IMR-90 (cell line): ENCODE measurements at regions not wholly inside any gene's neighbourhood (a gene's known extent, or its start where the extent isn't known, plus 50 kb on each side); places are given as distances from the start of the nearest gene placed in this dataset.

Experiments
- ATAC-seq: fragments of 200-7000 bp; cut with Tn5 transposase; 2 replicates; pipeline ENCODE4 v1.9.1; 2020; ENCODE audit warnings: low read depth, mild to moderate bottlenecking, moderate library complexity
- BruUV-seq: library from RNA; stranded (reverse); fragments of 400-500 nt; replicated peaks from 2 replicates; lab custom pipeline; 2021; lab: Mats Ljungman, UMichigan
- CTCF ChIA-PET: fragments of 300-600 bp; formaldehyde crosslinking; extraction: SDS; loops from one replicate; lab custom pipeline; 2021; ENCODE audit warnings: antibody characterized with exemption; lab: Yijun Ruan, JAX
- POLR2A ChIA-PET: fragments of 300-600 bp; sonication (Branson Sonifier 250); formaldehyde crosslinking; loops from one replicate; lab custom pipeline; 2022; ENCODE audit warnings: antibody characterized with exemption; ENCODE audit not compliant: unreplicated experiment; lab: Charles Lee
- DNase-seq: peaks from one replicate; pipeline ENCODE4 v3.0.0; 2013
- H2AFZ ChIP-seq: replicated peaks from 2 replicates; pipeline ENCODE3; 2013; ENCODE audit warnings: low read length, mild to moderate bottlenecking; ENCODE audit not compliant: poor library complexity
- H2AK5ac ChIP-seq: 2 replicates; pipeline ENCODE4 v1.6.1; 2013; ENCODE audit warnings: low read depth, low read length, inconsistent platforms
- H2AK9ac ChIP-seq: replicated peaks from 2 replicates; pipeline ENCODE3; 2013; ENCODE audit warnings: mild to moderate bottlenecking, low read depth, low read length, moderate library complexity; ENCODE audit not compliant: poor library complexity
- H2BK120ac ChIP-seq: 2 replicates; pipeline ENCODE4 v1.6.1; 2013; ENCODE audit warnings: low read depth, low read length, inconsistent platforms
- H2BK15ac ChIP-seq: 3 replicates; pipeline ENCODE4 v1.6.1; 2013; ENCODE audit warnings: low read depth, low read length, inconsistent platforms
- H2BK20ac ChIP-seq: 2 replicates; pipeline ENCODE4 v1.6.1; 2013; ENCODE audit warnings: low read depth, mild to moderate bottlenecking, inconsistent platforms, low read length, moderate library complexity
- H2BK5ac ChIP-seq: 2 replicates; pipeline ENCODE4 v1.6.1; 2013; ENCODE audit warnings: mild to moderate bottlenecking, low read depth, low read length, inconsistent platforms; ENCODE audit not compliant: poor library complexity, severe bottlenecking
- H3K14ac ChIP-seq: replicated peaks from 2 replicates; pipeline ENCODE4 v1.6.1; 2013; ENCODE audit warnings: low read depth, low read length, inconsistent platforms
- H3K18ac ChIP-seq: 2 replicates; pipeline ENCODE4 v1.6.1; 2013; ENCODE audit warnings: low read depth, low read length, control low read depth
- H3K23ac ChIP-seq: 2 replicates; pipeline ENCODE4 v1.6.1; 2013; ENCODE audit warnings: low read depth, low read length, inconsistent platforms
- H3K27ac ChIP-seq: 2 replicates; pipeline ENCODE4 v1.5.1; 2013; ENCODE audit warnings: mild to moderate bottlenecking, control low read depth, low read length; ENCODE audit not compliant: insufficient read depth
- H3K27me3 ChIP-seq: 2 replicates; pipeline ENCODE4 v1.6.1; 2013; ENCODE audit warnings: low read length; ENCODE audit not compliant: control insufficient read depth, insufficient read depth
- H3K36me3 ChIP-seq: 2 replicates; pipeline ENCODE4 v1.6.1; 2013; ENCODE audit warnings: low read length, mixed read lengths; ENCODE audit not compliant: control insufficient read depth, insufficient read depth
- H3K4ac ChIP-seq: 2 replicates; pipeline ENCODE4 v1.6.1; 2013; ENCODE audit warnings: low read depth, low read length, inconsistent platforms
- H3K4me1 ChIP-seq: 2 replicates; pipeline ENCODE4 v1.6.1; 2013; ENCODE audit warnings: low read length, mixed read lengths; ENCODE audit not compliant: control insufficient read depth, insufficient read depth
- H3K4me2 ChIP-seq: 2 replicates; pipeline ENCODE4 v1.6.1; 2013; ENCODE audit warnings: low read depth, mild to moderate bottlenecking, control low read depth, low read length, moderate library complexity
- H3K4me3 ChIP-seq: 2 replicates; pipeline ENCODE4 v1.5.1; 2013; ENCODE audit warnings: low read depth, mild to moderate bottlenecking, control low read depth, low read length, moderate library complexity; ENCODE audit not compliant: insufficient read depth
- H3K56ac ChIP-seq: 2 replicates; pipeline ENCODE4 v1.6.1; 2013; ENCODE audit warnings: low read length, inconsistent platforms; ENCODE audit not compliant: insufficient read depth; ENCODE audit errors: extremely low read depth
- H3K79me1 ChIP-seq, 2 experiments: 2 replicates each; pipeline ENCODE4 v1.6.1; 2013; ENCODE audit warnings: low read length in 2 of 2, inconsistent platforms in 1 of 2, low read depth in 1 of 2
- H3K9ac ChIP-seq: 2 replicates; pipeline ENCODE4 v1.6.1; 2013; ENCODE audit warnings: low read depth, low read length, control low read depth
- H3K9me1 ChIP-seq: 2 replicates; pipeline ENCODE4 v1.6.1; 2013; ENCODE audit warnings: low read length, inconsistent platforms; ENCODE audit not compliant: insufficient read depth
- H3K9me3 ChIP-seq: 2 replicates; pipeline ENCODE4 v1.6.1; 2013; ENCODE audit warnings: low read length; ENCODE audit not compliant: control insufficient read depth, insufficient read depth
- H4K20me1 ChIP-seq: 2 replicates; pipeline ENCODE4 v1.6.1; 2013; ENCODE audit warnings: low read length, inconsistent platforms; ENCODE audit not compliant: insufficient read depth
- H4K5ac ChIP-seq: 2 replicates; pipeline ENCODE4 v1.6.1; 2013; ENCODE audit warnings: mild to moderate bottlenecking, low read depth, low read length, control low read depth
- H4K8ac ChIP-seq, 2 experiments: 2 replicates each; pipeline ENCODE4 v1.6.1; 2013; ENCODE audit warnings: low read depth in 2 of 2, low read length in 2 of 2, control low read depth in 1 of 2, inconsistent platforms in 1 of 2
- H4K91ac ChIP-seq: 2 replicates; pipeline ENCODE4 v1.6.1; 2013; ENCODE audit warnings: low read depth, low read length, inconsistent platforms; ENCODE audit not compliant: insufficient read depth
- CHD1 ChIP-seq: IDR thresholded peaks from 2 replicates; pipeline ENCODE4 v1.6.1; 2012; ENCODE audit warnings: low read depth, low read length, improper control_type of control experiment
- MAFK ChIP-seq: IDR thresholded peaks from 2 replicates; pipeline ENCODE4 v1.6.1; 2012; ENCODE audit warnings: low read depth, low read length, improper control_type of control experiment
- MXI1 ChIP-seq: IDR thresholded peaks from 2 replicates; pipeline ENCODE4 v1.6.1; 2012; ENCODE audit warnings: low read depth, mild to moderate bottlenecking, low read length, moderate library complexity, borderline replicate concordance
- NFE2L2 ChIP-seq: fragments of 150-350 bp; IDR thresholded peaks from 2 replicates; pipeline ENCODE4 v1.6.1; 2016; ENCODE audit warnings: low read depth, mild to moderate bottlenecking, low read length
- POLR2A ChIP-seq: IDR thresholded peaks from 2 replicates; pipeline ENCODE4 v1.6.1; 2012; ENCODE audit warnings: mild to moderate bottlenecking, low read depth, low read length
- RFX5 ChIP-seq: IDR thresholded peaks from 2 replicates; pipeline ENCODE4 v1.8.0; 2012; ENCODE audit warnings: low read depth, mild to moderate bottlenecking, low read length, moderate library complexity
- SMC3 ChIP-seq: fragments of 150-350 bp; IDR thresholded peaks from 2 replicates; pipeline ENCODE4 v1.6.1; 2016; ENCODE audit warnings: low read depth, mild to moderate bottlenecking, antibody characterized with exemption, low read length, moderate library complexity
- WGBS, 2 experiments: methylation state at CpG; one replicate each; pipeline versions ENCODE4 v1.1.5 to v1.1.7; 2013; ENCODE audit warnings: missing lambda C conversion rate in 2 of 2; ENCODE audit not compliant: insufficient read length in 1 of 2; ENCODE audit errors: extremely low coverage in 2 of 2; 5-methylcytosine and 5-hydroxymethylcytosine counted together
- dilution Hi-C: fragments of 300-500 bp; cut with HindIII; formaldehyde crosslinking; loops from one replicate; pipeline ENCODE4 v1.14.3; 2018; ENCODE audit warnings: low sequenced_read_pairs; ENCODE audit not compliant: unreplicated experiment
- in situ Hi-C: fragments of 300-500 bp; cut with MboI; formaldehyde crosslinking; loops from 3 replicates; pipeline ENCODE4 v1.14.3; 2019; ENCODE audit warnings: low sequenced_read_pairs, inconsistent platforms, mixed read lengths
- intact Hi-C: fragments of 100-400 bp; cut with micrococcal nuclease; formaldehyde crosslinking; loops from 2 replicates; pipeline ENCODE4 v1.10.0; 2022
- TF ChIP-seq, protein P1 (sequence below): fragments of 150-350 bp; IDR thresholded peaks from 2 replicates; pipeline ENCODE4 v1.6.1; 2016; ENCODE audit warnings: low read depth, mild to moderate bottlenecking, low read length, moderate library complexity, borderline replicate concordance

DNA sequence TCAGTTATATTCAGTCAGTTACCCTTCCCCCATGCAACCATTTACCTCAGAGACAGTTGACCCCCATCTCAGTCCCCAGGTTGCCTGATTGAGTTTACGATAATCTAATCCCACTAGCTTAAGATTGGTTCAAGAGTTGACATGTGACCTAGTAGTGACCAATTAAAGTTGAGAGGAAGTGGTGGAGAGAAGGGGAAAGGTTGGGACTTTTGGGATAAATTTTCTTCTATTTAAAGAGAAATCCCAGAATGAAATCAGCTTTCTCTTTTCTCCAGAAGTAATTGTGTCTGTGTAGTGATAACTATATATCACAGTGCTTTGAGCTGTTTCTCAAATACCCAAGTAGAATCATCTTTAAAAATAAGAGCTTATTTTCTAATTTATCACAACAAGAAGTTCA, 396.7 kb upstream of the CLINT1 start:
- POLR2A ChIA-PET = no interaction called here
- no peak overlapping the region for H3K4me3 ChIP-seq
- H3K9me1 ChIP-seq = no peaks in the 10 kb centered on the region
- H3K27ac ChIP-seq = no peak overlapping the region
- no peaks in the 10 kb centered on the region for H3K79me1 ChIP-seq
- H4K20me1 ChIP-seq = no peaks in the 10 kb centered on the region
- intact Hi-C loops (no loop called here), dilution Hi-C loops (no loop called here), in situ Hi-C loops (no loop called here)
- H2BK120ac ChIP-seq = no peak overlapping the region
- no peak overlapping the region for H2AFZ ChIP-seq
- no peak overlapping the region for H2BK5ac ChIP-seq
- no peak overlapping the region for H2AK9ac ChIP-seq
- H3K9me3 ChIP-seq = no peaks in the 10 kb centered on the region
- CTCF ChIA-PET = no interaction called here
- H4K5ac ChIP-seq = no peak overlapping the region
- ATAC-seq (no peak), DNase-seq (no peak)
- H4K8ac ChIP-seq = no peak overlapping the region
- no peak overlapping the region for H3K18ac ChIP-seq
- no peak overlapping the region for H2BK20ac ChIP-seq
- H4K91ac ChIP-seq = no peak overlapping the region
- H3K4ac ChIP-seq = no peak overlapping the region
- no peak overlapping the region for H3K14ac ChIP-seq
- H3K56ac ChIP-seq = no peak overlapping the region
- no peak overlapping the region for H3K4me2 ChIP-seq
- BruUV-seq = no TSS peak
- no peak overlapping the region for H3K23ac ChIP-seq
- no peak overlapping the region for H2AK5ac ChIP-seq
- H3K27me3 ChIP-seq = no peaks in the 10 kb centered on the region
- no peak overlapping the region for H2BK15ac ChIP-seq
- no CpG with 5 or more reads among the region's 1 CpG for WGBS, 2 experiments
- H3K4me1 ChIP-seq = no peaks in the 10 kb centered on the region
- no peak for TF ChIP-seq CHD1
- no peak for TF ChIP-seq POLR2A
- no peak for TF ChIP-seq MXI1
- TF ChIP-seq, protein P1, sequence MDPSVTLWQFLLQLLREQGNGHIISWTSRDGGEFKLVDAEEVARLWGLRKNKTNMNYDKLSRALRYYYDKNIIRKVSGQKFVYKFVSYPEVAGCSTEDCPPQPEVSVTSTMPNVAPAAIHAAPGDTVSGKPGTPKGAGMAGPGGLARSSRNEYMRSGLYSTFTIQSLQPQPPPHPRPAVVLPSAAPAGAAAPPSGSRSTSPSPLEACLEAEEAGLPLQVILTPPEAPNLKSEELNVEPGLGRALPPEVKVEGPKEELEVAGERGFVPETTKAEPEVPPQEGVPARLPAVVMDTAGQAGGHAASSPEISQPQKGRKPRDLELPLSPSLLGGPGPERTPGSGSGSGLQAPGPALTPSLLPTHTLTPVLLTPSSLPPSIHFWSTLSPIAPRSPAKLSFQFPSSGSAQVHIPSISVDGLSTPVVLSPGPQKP = no peak
- no peak for TF ChIP-seq NFE2L2
- no peak for TF ChIP-seq MAFK
- TF ChIP-seq SMC3 = no peak
- no peak for TF ChIP-seq RFX5
- H3K9ac ChIP-seq = no peak overlapping the region
- H3K36me3 ChIP-seq = no peaks in the 10 kb centered on the region
